Activated CD4-positive, alpha-beta T cell treated with anti-CD3 and anti-CD28 coated beads, Interleukin-2, Interleukin-6, amounts not matched to agents 100 ng/mL and 50 ng/mL, durations not matched to agents 16 hours and 8 hours (primary cell): ENCODE measurements at regions not wholly inside any gene's neighbourhood (a gene's known extent, or its start where the extent isn't known, plus 50 kb on each side); places are given as distances from the start of the nearest gene placed in this dataset.
"Not testable (repeated sequence)": the region's sequence is repeated elsewhere in the genome, so short reads cannot be mapped to it uniquely, and the experiment has no call there.

Source experiments
- DNase-seq: peaks from one replicate; pipeline ENCODE4 v3.0.0-alpha.2; 2020

GRCh38 chr17:31746884-31747495 is 112.1 kb downstream of the COPRS start:
- no peak for DNase-seq

GRCh38 chr17:31745964-31746600 is 113.0 kb downstream of the COPRS start:
- DNase-seq, result no peak

- DNase-seq, result no peak
Observed at GRCh38 chr17:31744511-31744951, 114.5 kb downstream of the COPRS start.

- DNase-seq, result no peak
Observed at GRCh38 chr17:31743797-31744196, 115.2 kb downstream of the COPRS start.

- no peak for DNase-seq
Observed at GRCh38 chr17:31741371-31741770, 117.7 kb downstream of the COPRS start.

GRCh38 chr17:31740611-31741082 is 118.4 kb downstream of the COPRS start:
- DNase-seq, result no peak

GRCh38 chr17:31738996-31739699 is 119.9 kb downstream of the COPRS start:
- no peak for DNase-seq

GRCh38 chr17:31738488-31738887 is 120.6 kb downstream of the COPRS start:
- no peak for DNase-seq

- no peak for DNase-seq
Observed at GRCh38 chr17:31738067-31738466, 121.0 kb downstream of the COPRS start.

GRCh38 chr17:31736855-31737625 is 122.0 kb downstream of the COPRS start:
- DNase-seq, result no peak

- no peak for DNase-seq
Observed at GRCh38 chr17:31733326-31733725, 125.7 kb downstream of the COPRS start.

- DNase-seq, result not testable (repeated sequence)
Observed at GRCh38 chr17:31731585-31732154, 127.4 kb downstream of the COPRS start.

- DNase-seq, result no peak
Observed at GRCh38 chr17:31731118-31731517, 127.9 kb downstream of the COPRS start.

GRCh38 chr17:31726980-31727427 is 132.0 kb downstream of the COPRS start:
- no peak for DNase-seq

- DNase-seq, result no peak
Observed at GRCh38 chr17:31724619-31725018, 134.4 kb downstream of the COPRS start.

- DNase-seq, result no peak
Observed at GRCh38 chr17:31724026-31724425, 135.0 kb downstream of the COPRS start.

- DNase-seq, result no peak
Observed at GRCh38 chr17:31722251-31723056, 136.6 kb downstream of the COPRS start.

- no peak for DNase-seq
Observed at GRCh38 chr17:31721291-31722025, 137.6 kb downstream of the COPRS start.

- not testable (repeated sequence) for DNase-seq
Observed at GRCh38 chr17:31717251-31717650, 141.8 kb downstream of the COPRS start.

- no peak for DNase-seq
Observed at GRCh38 chr17:31715446-31715845, 143.6 kb downstream of the COPRS start.

- no peak for DNase-seq
Observed at GRCh38 chr17:31704483-31704882, 154.6 kb downstream of the COPRS start.
